ENCODE measurements at regions not wholly inside any gene's neighbourhood (a gene's known extent, or its start where the extent isn't known, plus 50 kb on each side); places are given as distances from the start of the nearest gene placed in this dataset.

GRCh38 chr12:92275443-92276154 is 130.0 kb upstream of the BTG1 start:
- no peaks in the 10 kb centered on the region for H4K20me1 ChIP-seq (replicated peaks; ENCODE audit: insufficient read depth)
- TF ChIP-seq EZH2phosphoT487 (IDR thresholded peaks at IDR 0.05; ENCODE audit: unreplicated experiment) (no peak), ZNF114 (CRISPR knock-in tag; IDR thresholded peaks at IDR 0.05) (no peak), ZNF462 (CRISPR knock-in tag; IDR thresholded peaks at IDR 0.05) (no peak)
- H3K79me2 ChIP-seq (replicated peaks; ENCODE audit: insufficient read depth), result no peaks in the 10 kb centered on the region
- H3K36me3 ChIP-seq (ENCODE audit: insufficient read depth), result no peaks in the 10 kb centered on the region
- no peak overlapping the region for H3K27ac Mint-ChIP-seq
- H3F3A ChIP-seq (replicated peaks; ENCODE audit: low read depth), result no peaks in the 10 kb centered on the region
- no peaks in the 10 kb centered on the region for H3K27me3 ChIP-seq (ENCODE audit: insufficient read depth)
- no peak for DNase-seq (ENCODE audit: low spot score)
- no peaks in the 10 kb centered on the region for H3K9me2 ChIP-seq (ENCODE audit: insufficient read depth)
- H3K36me3 Mint-ChIP-seq (ENCODE audit: low read depth), result no peaks in the 10 kb centered on the region
- ATAC-seq, result no peak
- H3K4me3 Mint-ChIP-seq, result no peak overlapping the region
- H3K4me1 Mint-ChIP-seq, result peaks cover 8% of the 10 kb centered on the region; the same call in 2 of the 3 replicates
- H3K4me2 ChIP-seq, result no peak overlapping the region
- no peaks in the 10 kb centered on the region for H3K4me1 ChIP-seq (ENCODE audit: insufficient read depth)
- H2AFZ ChIP-seq, result no peak overlapping the region
- H3K27me3 Mint-ChIP-seq (ENCODE audit: insufficient read depth, low read depth, poor library complexity), result no peaks in the 10 kb centered on the region
- H3K9me3 Mint-ChIP-seq, result no peaks in the 10 kb centered on the region
- no peak overlapping the region for H3K27ac ChIP-seq (ENCODE audit: low read depth)
- no peak overlapping the region for H3K4me3 ChIP-seq

GRCh38 chr12:92273076-92273475 is 127.4 kb upstream of the BTG1 start:
- DNase-seq (ENCODE audit: low spot score) (no peak), ATAC-seq (no peak)
- H3K9me3 Mint-ChIP-seq, result no peaks in the 10 kb centered on the region
- no peak overlapping the region for H3K4me3 ChIP-seq
- H3K27ac ChIP-seq (ENCODE audit: low read depth), result no peak overlapping the region
- H3K9me2 ChIP-seq (ENCODE audit: insufficient read depth), result no peaks in the 10 kb centered on the region
- H3K4me1 Mint-ChIP-seq, result peaks cover 8% of the 10 kb centered on the region; the same call in 2 of the 3 replicates
- H4K20me1 ChIP-seq (replicated peaks; ENCODE audit: insufficient read depth), result no peaks in the 10 kb centered on the region
- H3K79me2 ChIP-seq (replicated peaks; ENCODE audit: insufficient read depth), result no peaks in the 10 kb centered on the region
- no peak overlapping the region for H3K4me3 Mint-ChIP-seq
- H3K36me3 ChIP-seq (ENCODE audit: insufficient read depth), result no peaks in the 10 kb centered on the region
- H3K27me3 ChIP-seq (ENCODE audit: insufficient read depth), result no peaks in the 10 kb centered on the region
- H3K36me3 Mint-ChIP-seq (ENCODE audit: low read depth), result no peaks in the 10 kb centered on the region
- H3K4me2 ChIP-seq, result no peak overlapping the region
- no peaks in the 10 kb centered on the region for H3F3A ChIP-seq (replicated peaks; ENCODE audit: low read depth)
- H2AFZ ChIP-seq, result no peak overlapping the region
- no peaks in the 10 kb centered on the region for H3K27me3 Mint-ChIP-seq (ENCODE audit: insufficient read depth, low read depth, poor library complexity)
- no peak overlapping the region for H3K27ac Mint-ChIP-seq
- H3K4me1 ChIP-seq (ENCODE audit: insufficient read depth), result no peaks in the 10 kb centered on the region
- TF ChIP-seq STAT1 (IDR thresholded peaks at IDR 0.05; ENCODE audit: unreplicated experiment) (no peak), NANOG (IDR thresholded peaks at IDR 0.05; ENCODE audit: borderline replicate concordance) (no peak), CTCF (conservative IDR thresholded peaks at IDR 0.05; ENCODE audit: low read depth in 2 of 2) (no peak)

Data from GM23338 (cell line).